WTC11 (cell line): ENCODE measurements at regions not wholly inside any gene's neighbourhood (a gene's known extent, or its start where the extent isn't known, plus 50 kb on each side); places are given as distances from the start of the nearest gene placed in this dataset.

Source experiments
- ATF1 ChIP-seq: sonication (generic); formaldehyde crosslinking; IDR thresholded peaks from 2 replicates; pipeline ENCODE4 v1.8.1; 2023; ENCODE audit warnings: mild to moderate bottlenecking, moderate library complexity, missing genetic modification reagents
- CREM ChIP-seq: sonication (generic); formaldehyde crosslinking; IDR thresholded peaks from 2 replicates; pipeline ENCODE4 v1.8.1; 2022; ENCODE audit warnings: mild to moderate bottlenecking, missing genetic modification reagents, moderate library complexity
- ESRRA ChIP-seq: sonication (generic); formaldehyde crosslinking; IDR thresholded peaks from 2 replicates; pipeline ENCODE4 v1.8.1; 2022; ENCODE audit warnings: mild to moderate bottlenecking, missing genetic modification reagents, borderline replicate concordance
- GTF2I ChIP-seq: fragments of 250-450 bp; sonication (Bioruptor Pico); conservative IDR thresholded peaks from 2 replicates; pipeline ENCODE4 v1.4.0; 2021; ENCODE audit warnings: mild to moderate bottlenecking
- NFE2L1 ChIP-seq: sonication (generic); formaldehyde crosslinking; IDR thresholded peaks from 2 replicates; pipeline ENCODE4 v1.8.1; 2023; ENCODE audit warnings: missing genetic modification reagents
- SMAD3 ChIP-seq: sonication (generic); formaldehyde crosslinking; IDR thresholded peaks from 2 replicates; pipeline ENCODE4 v1.8.0; 2022; ENCODE audit warnings: missing genetic modification reagents, mild to moderate bottlenecking, borderline replicate concordance
- ZBTB21 ChIP-seq: sonication (generic); formaldehyde crosslinking; IDR thresholded peaks from 2 replicates; pipeline ENCODE4 v1.8.1; 2023; ENCODE audit warnings: mild to moderate bottlenecking, missing genetic modification reagents, borderline replicate concordance
- ZNF121 ChIP-seq: sonication (generic); formaldehyde crosslinking; IDR thresholded peaks from 2 replicates; pipeline ENCODE4 v1.8.0; 2023; ENCODE audit warnings: missing genetic modification reagents
- TF ChIP-seq, protein P1 (sequence below): sonication (generic); formaldehyde crosslinking; IDR thresholded peaks from 2 replicates; pipeline ENCODE4 v1.8.1; 2023; ENCODE audit warnings: mild to moderate bottlenecking, missing genetic modification reagents, moderate library complexity
- TF ChIP-seq, protein P2 (sequence below): sonication (generic); formaldehyde crosslinking; IDR thresholded peaks from 2 replicates; pipeline ENCODE4 v1.8.1; 2023; ENCODE audit warnings: mild to moderate bottlenecking, missing genetic modification reagents, moderate library complexity
- TF ChIP-seq, protein P3 (sequence below): sonication (generic); formaldehyde crosslinking; IDR thresholded peaks from 2 replicates; pipeline ENCODE4 v1.8.0; 2023; ENCODE audit warnings: missing genetic modification reagents
- TF ChIP-seq, protein P4 (sequence below): fragments of 200-600 bp; IDR thresholded peaks from 2 replicates; pipeline ENCODE4 v1.8.0; 2022; ENCODE audit warnings: antibody characterized with exemption
- TF ChIP-seq, protein P5 (sequence below): sonication (generic); formaldehyde crosslinking; conservative IDR thresholded peaks from 2 replicates; pipeline ENCODE4 v1.8.1; 2023; ENCODE audit warnings: mild to moderate bottlenecking, low read depth, missing genetic modification reagents, moderate library complexity

DNA sequence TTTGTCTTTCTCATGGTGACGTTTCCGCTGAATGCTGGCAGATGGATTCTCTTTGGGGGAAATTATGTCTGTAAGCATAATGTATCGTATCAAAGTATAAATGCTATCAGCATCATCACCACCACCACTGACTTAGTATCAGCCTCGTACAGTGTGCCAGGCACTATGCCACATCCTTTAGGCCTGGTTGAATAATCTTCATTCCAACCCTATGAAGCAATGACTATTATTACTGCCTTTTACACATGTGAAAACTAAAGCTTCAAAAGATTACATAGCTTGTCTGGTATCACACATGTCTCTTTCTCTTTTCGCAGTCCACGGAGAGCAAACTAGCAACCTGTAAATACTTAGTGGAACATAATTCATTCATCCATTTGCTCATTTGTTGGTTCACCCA is 166.7 kb upstream of the PRICKLE2 start:
- TF ChIP-seq CREM, result no peak
- TF ChIP-seq, protein P1, sequence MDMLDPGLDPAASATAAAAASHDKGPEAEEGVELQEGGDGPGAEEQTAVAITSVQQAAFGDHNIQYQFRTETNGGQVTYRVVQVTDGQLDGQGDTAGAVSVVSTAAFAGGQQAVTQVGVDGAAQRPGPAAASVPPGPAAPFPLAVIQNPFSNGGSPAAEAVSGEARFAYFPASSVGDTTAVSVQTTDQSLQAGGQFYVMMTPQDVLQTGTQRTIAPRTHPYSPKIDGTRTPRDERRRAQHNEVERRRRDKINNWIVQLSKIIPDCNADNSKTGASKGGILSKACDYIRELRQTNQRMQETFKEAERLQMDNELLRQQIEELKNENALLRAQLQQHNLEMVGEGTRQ (CRISPR knock-in tag), result no peak
- no peak for TF ChIP-seq NFE2L1 (CRISPR knock-in tag)
- TF ChIP-seq, protein P2, sequence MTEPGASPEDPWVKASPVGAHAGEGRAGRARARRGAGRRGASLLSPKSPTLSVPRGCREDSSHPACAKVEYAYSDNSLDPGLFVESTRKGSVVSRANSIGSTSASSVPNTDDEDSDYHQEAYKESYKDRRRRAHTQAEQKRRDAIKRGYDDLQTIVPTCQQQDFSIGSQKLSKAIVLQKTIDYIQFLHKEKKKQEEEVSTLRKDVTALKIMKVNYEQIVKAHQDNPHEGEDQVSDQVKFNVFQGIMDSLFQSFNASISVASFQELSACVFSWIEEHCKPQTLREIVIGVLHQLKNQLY (CRISPR knock-in tag), result no peak
- TF ChIP-seq, protein P3, sequence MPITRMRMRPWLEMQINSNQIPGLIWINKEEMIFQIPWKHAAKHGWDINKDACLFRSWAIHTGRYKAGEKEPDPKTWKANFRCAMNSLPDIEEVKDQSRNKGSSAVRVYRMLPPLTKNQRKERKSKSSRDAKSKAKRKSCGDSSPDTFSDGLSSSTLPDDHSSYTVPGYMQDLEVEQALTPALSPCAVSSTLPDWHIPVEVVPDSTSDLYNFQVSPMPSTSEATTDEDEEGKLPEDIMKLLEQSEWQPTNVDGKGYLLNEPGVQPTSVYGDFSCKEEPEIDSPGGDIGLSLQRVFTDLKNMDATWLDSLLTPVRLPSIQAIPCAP (CRISPR knock-in tag), result no peak
- no peak for TF ChIP-seq ESRRA
- TF ChIP-seq GTF2I (CRISPR knock-in tag), result no peak
- no peak for TF ChIP-seq ZBTB21
- no peak for TF ChIP-seq SMAD3
- TF ChIP-seq ATF1 (CRISPR knock-in tag), result no peak
- no peak for TF ChIP-seq ZNF121 (CRISPR knock-in tag)
- TF ChIP-seq, protein P4, sequence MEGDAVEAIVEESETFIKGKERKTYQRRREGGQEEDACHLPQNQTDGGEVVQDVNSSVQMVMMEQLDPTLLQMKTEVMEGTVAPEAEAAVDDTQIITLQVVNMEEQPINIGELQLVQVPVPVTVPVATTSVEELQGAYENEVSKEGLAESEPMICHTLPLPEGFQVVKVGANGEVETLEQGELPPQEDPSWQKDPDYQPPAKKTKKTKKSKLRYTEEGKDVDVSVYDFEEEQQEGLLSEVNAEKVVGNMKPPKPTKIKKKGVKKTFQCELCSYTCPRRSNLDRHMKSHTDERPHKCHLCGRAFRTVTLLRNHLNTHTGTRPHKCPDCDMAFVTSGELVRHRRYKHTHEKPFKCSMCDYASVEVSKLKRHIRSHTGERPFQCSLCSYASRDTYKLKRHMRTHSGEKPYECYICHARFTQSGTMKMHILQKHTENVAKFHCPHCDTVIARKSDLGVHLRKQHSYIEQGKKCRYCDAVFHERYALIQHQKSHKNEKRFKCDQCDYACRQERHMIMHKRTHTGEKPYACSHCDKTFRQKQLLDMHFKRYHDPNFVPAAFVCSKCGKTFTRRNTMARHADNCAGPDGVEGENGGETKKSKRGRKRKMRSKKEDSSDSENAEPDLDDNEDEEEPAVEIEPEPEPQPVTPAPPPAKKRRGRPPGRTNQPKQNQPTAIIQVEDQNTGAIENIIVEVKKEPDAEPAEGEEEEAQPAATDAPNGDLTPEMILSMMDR, result no peak
- TF ChIP-seq, protein P5, sequence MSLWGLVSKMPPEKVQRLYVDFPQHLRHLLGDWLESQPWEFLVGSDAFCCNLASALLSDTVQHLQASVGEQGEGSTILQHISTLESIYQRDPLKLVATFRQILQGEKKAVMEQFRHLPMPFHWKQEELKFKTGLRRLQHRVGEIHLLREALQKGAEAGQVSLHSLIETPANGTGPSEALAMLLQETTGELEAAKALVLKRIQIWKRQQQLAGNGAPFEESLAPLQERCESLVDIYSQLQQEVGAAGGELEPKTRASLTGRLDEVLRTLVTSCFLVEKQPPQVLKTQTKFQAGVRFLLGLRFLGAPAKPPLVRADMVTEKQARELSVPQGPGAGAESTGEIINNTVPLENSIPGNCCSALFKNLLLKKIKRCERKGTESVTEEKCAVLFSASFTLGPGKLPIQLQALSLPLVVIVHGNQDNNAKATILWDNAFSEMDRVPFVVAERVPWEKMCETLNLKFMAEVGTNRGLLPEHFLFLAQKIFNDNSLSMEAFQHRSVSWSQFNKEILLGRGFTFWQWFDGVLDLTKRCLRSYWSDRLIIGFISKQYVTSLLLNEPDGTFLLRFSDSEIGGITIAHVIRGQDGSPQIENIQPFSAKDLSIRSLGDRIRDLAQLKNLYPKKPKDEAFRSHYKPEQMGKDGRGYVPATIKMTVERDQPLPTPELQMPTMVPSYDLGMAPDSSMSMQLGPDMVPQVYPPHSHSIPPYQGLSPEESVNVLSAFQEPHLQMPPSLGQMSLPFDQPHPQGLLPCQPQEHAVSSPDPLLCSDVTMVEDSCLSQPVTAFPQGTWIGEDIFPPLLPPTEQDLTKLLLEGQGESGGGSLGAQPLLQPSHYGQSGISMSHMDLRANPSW (CRISPR knock-in tag), result no peak
